SHP77 treated with DMSO at 0.1 percent for 48 hours (cell line): ENCODE measurements at regions not wholly inside any gene's neighbourhood (a gene's known extent, or its start where the extent isn't known, plus 50 kb on each side); places are given as distances from the start of the nearest gene placed in this dataset.
A peak's percentile ranks its signal among the peaks of the same experiment; 100 is the strongest.
"Not testable (repeated sequence)": the region's sequence is repeated elsewhere in the genome, so short reads cannot be mapped to it uniquely, and the experiment has no call there.

Experiments
- DNase-seq: peaks from one replicate; lab custom pipeline; 2025; lab: John Stamatoyannopoulos, UW

DNA sequence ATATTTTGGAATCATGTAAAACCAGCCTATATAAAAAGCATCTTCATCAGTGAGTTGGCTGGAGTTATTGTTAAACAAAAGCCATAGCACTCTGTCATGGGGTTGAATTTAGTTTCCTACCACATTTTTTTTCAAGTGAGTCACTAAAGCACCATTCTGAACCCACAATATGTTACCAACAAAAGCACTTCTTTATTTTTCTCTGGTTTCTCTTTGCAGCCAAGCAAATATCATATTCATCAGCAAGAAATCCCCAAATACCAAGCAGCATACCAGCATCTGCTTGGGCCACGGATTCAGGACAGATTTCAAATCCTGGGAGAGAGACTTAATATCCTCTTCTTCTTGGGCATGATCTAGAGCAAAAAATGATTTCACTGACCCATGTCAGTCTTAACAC, 441.4 kb downstream of the BCKDHB start:
- no peak for DNase-seq

DNA sequence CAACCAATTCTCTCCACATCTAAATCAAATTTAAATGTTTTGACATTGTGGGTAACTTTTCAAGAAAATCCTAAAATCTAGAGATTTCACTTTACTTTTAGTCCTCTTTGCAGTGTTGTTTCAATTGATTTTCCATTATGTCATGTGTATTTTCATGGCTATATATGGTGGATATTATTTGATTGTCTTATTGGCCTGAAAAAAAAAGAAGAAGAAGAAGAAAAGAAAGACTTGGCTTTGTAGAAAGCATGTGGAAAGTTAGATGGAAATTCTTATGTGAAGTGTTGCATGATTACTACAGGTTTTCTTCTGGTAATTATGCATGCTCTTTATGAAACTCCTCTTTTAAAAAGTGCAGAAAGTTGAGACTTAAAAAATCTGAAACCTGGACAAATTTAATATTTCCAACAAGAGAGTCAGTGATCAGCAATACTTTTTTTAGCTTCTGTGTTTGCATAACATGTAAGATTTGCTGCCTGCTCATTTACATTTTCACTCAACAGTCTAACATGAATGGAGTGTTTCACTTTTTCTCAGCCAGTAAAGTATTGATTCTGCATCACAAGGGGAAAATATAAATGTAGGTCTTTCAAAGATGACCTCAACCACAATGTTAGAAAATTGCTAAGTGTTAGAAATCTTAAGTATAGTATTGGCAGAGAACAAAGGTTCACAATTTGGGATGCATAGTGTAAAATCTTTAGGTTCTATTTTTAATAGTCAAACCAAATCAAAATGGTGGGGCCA, 438.7 kb downstream of the BCKDHB start:
- no peak for DNase-seq

DNA sequence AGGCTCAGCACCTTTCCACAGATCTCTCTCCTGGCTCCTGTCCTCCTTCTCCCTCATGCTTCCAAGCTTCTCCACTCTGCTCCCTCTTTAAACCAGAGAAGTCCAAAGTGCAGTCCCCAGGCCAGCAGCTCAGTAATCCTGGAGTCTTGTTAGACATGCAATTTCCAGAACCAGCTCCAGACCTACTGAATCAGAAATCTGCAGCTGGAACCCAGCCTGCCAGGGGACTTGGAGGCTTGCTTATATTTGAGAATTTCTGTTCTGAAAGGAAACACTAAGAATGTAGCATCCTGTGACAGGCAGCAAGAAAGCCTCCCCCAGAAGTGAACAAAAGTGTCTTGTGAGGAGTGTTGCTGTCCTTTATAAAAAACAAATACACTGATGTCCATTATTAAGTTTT, 438.1 kb downstream of the BCKDHB start:
- no peak for DNase-seq

DNA sequence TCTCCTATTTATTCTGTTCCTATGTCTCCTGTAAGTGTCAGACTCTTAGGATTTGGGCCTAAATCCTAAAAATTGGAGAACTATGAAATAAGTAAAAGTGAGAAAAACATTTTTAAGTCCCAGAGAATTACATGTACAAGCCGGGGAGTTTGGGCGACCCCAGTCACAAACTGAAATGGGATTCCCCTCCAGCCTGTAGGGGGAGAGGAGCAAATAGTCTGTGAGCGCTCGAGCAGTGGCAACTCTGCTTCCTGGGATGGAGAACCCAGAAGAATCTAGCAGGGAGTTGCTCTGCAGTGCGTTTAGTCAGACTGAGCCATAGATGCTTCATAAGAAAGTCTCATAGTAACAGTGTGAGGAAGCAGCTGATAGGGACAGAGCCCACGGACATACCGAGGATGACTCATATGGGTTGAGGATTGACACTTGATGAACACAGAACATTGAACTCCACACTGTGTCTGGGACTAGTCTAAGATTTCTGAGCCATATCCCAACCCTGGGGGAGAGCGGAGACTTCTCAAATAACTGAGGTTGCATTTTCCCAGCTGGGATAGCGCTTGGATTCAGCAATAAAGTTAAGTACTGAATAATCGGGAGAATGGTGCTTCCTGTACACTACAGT, 437.2 kb downstream of the BCKDHB start:
- no peak for DNase-seq

DNA sequence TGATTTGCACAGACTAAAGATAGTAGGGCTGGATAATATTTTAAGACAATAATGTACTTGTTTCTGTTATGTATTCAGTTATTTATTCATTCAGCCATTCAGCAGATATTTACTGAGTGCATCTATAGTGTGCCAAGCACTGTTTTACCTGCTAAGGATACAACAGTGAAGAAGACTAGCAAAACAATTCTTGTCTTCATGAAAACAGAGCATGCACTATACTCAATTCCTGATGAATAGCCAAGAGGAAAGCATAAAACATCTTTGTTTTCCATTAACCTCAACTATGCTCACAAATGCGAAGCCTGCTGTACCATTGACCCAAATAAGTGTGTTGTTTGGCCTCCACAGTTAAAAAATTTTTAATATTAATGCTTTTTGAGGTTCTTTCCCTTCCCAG, 436.7 kb downstream of the BCKDHB start:
- DNase-seq, result no peak

DNA sequence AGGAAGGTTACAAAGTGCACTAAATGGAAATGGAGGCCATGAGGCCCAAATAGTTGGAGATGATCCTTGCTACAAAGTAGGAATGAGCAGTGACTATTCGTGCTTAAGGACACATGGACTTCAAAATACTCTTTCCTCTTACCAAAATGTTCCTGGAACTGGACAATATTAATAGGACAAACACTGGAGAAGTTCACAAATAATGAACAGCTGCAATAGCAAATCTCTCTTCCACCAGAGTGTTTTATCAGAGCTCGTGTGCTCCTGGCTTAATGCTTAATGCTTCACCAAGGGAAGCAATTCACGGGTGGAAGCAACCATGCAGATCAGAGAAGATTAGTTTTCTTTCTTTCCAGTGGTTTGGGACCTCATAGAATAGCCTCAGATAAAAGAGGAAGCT, 435.4 kb downstream of the BCKDHB start:
- no peak for DNase-seq

DNA sequence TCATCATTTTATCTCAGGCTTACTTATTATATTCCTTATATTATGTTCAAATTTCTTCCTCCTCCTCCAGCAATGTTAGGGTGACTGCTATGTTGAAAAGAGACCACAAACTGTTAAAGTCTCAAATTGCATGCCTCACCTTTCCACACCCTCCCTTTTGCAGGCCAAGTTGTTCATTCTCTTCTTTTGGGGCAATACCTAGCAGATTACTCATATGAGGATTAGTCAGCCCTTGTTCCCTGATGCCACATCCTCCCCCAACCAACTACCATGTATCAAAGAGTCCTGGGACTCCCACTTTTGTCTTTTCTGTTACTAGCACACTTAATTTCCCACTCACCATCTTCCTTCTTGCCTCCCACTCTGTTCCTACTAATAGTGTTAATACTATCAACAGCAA, 434.7 kb downstream of the BCKDHB start:
- no peak for DNase-seq

DNA sequence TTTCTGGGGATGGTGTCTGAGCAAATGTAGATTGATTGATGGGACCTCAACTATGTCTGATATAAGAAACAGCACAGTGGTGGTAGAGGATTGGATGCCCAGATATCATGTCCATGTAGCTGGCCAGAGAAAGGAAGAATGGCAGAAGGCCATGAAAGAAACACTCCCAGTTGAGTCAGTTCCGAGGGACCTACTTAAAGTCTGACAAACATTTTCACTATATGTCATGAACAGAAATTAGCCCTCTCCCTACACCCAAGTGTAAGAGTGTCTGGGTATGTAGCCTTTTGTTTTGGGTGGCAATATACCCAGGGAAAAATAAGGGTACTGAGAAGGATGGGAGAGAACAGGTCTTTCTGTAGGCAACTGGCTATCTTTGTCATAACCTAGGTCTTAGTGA, 434.2 kb downstream of the BCKDHB start:
- no peak for DNase-seq

DNA sequence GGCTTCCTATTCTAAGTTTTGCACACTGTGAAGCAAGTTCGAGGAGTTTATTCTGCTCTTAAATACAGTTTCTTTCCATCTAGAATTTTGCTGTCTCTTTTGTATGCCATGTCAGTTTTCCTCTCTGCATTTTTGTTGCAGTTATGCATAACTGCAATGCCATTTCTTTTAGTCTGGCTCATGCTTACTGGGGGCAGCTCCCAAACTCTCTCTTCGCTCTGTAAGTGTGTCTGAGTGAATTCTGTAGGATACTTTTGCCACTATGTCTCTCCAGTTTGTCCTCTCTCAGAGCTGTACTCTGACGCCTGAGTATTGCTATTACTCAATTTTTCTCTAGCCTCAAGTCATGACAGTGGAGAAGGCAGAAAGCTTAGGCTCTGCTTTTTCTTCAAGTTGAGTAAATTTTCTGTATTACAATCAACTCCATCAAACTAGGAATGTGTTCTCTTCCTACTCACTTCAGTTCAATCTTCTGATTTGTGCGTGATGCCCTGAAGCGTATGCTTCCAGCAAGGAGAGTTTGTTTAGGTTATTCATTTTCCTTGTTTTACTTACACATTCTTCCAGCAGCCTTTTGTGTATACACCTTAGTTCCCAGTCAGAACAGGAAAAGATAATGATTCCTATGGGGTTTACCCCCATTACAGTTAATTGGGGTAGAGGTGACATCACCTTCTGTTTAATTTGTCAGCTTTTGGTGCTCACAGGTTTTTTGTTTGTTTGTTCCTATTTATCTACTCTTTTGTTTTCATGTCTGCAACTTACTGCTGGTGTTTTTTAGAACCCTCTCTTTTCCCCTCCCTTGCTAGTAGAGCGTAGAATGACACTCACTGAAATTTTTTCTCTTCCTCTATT, 430.9 kb downstream of the BCKDHB start:
- no peak for DNase-seq

DNA sequence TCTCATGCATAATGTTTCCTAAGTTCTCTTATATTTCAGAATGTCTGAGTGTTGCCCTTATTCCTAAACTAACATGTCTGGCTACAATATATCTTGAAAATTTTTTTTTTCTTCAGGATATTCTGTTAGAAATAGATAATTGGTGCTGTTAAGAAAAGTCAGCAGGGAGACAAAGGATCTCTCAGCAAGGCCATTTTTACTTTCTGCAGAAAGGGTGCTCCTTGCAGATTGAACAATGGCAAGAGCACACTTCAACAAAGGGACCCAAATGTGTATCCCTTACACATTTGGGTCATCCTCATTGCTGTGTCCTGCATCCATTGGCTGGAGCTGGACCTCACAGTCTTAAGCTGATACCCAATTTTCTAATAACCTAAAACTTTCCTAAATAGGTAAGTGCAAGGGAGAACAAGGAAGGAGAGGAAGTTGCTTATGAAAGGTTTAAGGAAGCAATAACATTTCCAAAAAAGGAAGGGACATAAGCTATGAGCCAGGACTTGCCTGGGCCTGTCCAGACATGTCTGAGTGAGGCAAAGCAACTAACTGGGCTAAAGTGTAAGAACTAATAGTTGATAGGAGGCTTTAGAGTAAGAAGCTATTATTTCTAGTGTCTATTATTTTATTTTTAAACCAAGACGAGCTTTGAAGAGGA, 429.6 kb downstream of the BCKDHB start:
- no peak for DNase-seq

DNA sequence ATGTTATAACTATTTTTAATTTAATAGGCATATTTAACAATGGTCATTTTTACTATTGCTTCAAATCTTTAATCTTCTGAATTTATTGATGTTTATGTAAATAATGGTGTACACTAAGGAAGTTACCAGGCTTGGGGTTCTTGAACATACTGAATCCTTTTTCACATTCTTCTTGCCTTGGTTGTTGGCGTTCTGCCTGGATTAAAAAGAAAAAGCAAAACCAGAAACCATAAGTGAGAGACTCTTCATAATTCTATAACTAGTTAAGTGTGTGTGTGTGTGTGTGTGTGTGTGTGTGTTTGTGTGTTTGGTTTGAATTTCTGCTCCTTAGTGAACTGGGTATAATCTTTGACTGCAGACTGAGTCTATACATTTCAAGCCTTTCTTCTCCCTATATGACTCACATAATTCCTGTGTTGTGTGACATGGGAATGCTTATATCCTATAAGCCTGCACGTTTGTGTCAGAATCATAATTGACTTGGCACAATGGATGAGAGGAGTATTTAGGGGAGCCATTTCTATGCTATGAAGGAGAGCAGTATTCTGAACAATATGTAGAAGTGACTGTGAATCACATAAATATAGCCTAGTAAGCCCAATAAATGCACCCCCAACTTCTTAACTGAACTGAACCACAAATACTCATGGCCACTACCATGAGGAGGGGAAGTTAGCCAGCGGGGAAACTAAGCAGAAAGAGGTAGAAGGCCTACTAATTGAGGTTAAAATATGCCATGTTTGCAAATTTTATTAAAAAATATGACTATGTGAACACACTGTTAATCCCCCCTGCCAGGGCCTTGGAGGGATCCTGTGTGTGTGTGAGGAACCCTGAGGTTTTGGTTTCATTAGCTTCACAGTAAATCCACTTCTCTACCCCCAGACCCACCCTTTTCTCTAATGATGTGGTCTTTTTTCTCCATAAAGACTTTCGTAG, 425.5 kb downstream of the BCKDHB start:
- DNase-seq, result no peak

DNA sequence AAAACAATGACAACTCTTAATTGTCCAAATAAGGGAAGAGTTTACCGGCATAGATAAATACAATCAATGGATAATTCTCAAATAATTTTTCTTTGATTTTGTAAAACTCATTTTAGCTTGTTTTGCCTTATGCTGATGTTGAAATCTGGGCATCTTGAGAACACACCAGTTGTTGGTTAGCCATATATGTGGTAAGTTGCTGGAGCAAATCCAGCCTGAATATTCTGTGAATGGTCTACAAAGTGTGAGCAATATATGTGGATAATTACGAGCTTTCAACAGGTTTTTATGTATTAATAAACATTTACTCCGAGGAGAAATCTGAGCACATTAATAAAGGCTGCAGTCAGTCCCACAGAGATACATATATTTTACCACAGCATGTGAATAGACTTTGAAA, 423.6 kb downstream of the BCKDHB start:
- DNase-seq, result no peak

DNA sequence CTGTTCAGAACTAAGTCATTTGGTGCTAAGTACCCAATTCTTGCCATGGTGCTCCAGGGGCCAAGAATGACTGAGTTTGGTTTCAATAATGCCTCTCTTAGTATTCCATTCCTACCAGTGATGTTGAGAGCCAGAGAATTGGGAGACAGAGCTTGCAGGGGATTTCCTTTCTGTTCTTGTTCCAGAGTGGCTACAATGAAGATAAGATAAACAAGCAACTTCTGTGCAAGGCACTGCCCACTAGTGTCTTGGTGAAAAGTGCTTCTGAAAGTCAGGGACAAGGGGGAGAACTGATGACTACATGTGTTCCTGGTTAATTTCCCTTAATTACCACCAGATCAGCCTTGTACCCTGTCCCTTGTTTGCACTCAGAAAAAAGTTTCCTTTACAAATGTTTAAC, 421.6 kb downstream of the BCKDHB start:
- DNase-seq, result no peak

DNA sequence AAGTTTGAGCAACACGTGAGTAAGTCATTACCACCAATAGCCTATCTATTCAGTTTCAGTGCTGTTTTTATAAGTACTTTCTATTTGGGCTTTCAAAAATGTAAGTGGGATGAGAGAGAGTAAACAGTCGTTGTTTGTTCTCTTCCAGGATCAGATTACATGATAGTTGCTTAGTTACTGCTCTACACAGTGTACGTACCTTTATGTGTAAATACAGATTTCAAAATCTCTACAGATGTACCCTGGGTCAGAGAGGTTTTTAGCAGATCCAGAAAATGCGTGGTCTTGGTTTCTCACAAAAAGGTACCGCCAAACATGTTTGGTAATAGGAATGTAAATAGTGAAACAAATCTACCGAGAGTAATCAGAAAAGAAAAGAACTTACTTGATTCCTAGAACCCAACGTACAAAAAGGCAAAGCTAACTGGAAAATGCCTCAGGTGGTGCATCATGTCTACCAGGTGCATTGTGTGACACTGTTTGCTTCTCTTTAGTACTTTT, 421.1 kb downstream of the BCKDHB start:
- peak; percentile 72 for DNase-seq

DNA sequence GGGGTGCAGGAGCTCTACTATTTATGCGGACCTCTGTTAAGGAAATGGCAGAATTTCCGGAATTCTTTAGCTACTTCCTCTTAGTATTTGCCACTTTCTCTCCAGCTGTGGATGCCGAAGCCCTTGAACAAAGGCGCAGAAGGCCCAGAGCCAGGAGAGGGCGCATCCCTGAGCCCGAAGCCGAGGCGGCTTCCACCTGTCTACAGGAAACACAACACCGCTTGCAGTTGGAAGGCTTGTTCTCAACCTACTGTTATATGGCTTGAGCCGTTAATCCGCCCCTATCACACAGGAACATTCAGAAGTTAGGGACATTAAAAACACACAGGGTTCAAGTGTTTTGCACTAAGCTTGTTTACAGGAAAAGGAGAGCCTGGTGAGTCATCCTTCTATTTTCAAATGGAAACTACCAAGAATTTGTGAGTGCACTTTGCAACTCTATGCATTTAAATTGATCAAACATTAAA, 417.1 kb downstream of the BCKDHB start:
- peak; percentile 70 for DNase-seq

DNA sequence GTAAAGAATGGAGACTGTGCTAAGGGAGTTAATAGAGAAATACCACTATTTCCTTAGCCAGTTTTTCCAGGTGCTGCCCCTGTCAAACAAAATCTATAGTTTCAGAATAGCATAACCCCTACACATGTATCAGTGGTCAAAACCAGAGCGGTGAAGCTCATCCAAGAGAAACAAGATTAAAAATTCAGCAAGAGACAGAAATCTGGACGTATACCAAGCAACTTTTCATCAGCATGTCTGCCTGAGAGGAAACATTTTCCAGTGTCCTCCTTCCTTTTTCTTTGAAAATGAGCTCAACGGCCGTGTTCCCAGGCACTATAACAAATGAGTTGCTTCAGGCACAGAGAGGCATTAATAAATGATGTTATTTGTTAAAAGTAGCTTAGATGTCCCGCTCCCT, 416.5 kb downstream of the BCKDHB start:
- DNase-seq, result no peak

DNA sequence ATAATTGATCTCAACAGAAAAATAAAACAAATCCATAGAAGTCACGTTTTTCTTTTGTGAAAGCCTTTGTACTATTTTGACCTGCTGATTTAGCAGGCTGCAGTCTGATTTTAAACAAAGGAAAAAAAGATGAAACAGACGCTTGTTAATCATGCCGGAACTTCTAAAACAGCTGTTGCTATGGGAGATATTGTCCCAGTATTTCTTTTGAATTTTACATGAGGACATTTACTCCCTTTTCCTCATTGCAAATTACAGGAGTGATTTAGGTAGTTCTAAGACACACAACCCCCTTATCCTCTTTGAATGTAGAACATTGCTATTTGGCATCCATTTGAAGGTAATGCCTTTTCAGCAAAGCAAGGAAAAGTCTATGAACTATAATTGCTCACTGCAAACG, 416.1 kb downstream of the BCKDHB start:
- DNase-seq, result no peak

DNA sequence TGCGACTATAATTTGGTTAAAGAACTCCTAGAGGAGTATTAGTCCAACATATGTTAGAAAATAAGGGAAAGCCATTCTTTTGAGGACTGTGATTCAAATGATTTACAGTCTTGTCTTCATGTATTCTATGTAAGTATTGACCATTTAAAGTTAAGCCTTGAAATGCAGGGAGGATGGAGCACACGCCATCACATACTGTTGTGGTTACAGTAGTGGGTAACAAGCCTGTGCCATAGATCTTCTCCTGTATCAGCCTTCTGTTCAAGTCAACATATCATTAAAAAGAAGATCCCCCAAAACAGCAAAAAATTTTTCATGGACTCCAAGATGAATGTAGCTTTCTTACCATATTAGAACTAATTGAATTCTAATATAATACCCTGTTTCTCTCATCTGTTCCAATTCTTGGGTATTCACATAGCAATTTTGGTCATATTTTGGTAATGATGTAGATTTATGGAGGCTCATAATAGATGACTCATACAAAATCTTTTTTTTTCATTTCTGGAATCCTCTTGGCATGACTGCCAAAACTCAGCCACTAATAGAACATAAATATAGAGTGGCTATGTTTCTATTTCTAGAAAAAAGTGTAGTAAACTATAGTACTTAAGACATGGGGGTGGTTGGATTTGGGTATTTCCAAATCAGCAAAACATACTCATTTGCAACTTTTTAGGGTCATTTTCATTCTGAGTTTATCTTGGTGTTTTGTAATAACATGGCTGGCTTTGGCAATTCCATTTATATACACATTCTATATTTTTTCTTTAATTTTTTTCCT, 413.5 kb downstream of the BCKDHB start:
- DNase-seq, result no peak

DNA sequence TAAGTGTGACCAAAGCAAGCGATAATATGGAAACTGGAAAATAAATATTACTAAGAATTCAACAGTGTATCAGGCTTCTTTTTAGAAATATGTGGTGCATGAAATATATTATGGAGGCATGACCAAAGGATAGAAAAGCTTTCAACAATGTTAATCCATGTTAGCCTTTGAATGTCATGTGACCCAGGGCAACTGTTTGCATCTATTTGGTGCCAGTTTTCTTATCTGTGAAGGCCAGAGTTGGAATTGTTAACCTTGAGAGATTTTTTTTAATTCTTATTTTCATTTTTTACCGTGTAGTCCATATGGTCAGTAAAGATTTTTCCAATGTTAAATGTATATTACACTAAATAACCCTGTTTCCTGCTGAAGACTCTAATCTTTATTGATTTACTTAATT, 411.1 kb downstream of the BCKDHB start:
- DNase-seq, result no peak

DNA sequence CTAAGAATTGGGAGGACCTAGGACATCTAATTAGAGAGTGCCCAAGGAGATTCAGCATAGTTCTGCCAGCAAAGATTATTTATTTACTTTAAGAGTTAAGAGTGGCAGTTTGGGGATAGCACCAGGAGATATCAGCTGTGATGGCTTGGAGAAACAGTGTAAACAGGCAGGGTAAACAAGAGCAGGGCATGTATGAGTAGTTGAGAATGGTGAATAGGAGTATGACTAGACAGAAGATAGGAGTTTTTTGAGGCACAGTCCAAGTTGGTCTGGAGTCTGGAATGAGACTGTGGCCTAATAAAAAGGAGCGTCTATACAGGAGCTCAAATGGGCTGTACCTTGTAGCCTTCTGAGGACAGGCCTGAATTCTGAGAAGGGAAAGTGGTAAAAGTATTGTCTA, 404.1 kb downstream of the BCKDHB start:
- not testable (repeated sequence) for DNase-seq
